Renal pelvis (tissue), 1 donor: ENCODE measurements at regions not wholly inside any gene's neighbourhood (a gene's known extent, or its start where the extent isn't known, plus 50 kb on each side); places are given as distances from the start of the nearest gene placed in this dataset.

Experiments
- DNase-seq: peaks from one replicate; pipeline ENCODE4 v3.0.0-alpha.2; 2013

- DNase-seq = no peak
Observed at GRCh38 chr17:54718286-54718685, 182.4 kb upstream of the TOM1L1 start.

DNA sequence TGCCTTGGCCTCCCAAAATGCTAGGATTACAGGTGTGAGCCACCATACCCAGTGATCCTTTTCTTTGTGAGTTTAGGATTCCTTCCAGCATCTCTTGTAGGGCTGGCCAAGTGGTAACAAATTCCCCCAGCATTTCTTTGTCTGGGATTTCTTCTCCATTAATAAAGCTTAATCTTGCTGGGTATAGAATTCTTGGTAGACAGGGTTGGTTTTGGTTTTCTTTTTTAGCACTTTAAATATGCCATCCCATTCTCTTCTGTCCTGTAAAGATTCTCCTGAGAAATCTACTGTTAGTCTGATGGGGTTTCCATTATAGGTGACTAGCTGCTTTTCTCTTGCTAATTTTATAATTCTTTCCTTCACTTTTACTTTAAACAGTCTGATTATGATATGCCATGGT lies 173.0 kb upstream of the TOM1L1 start:
- no peak for DNase-seq

DNA sequence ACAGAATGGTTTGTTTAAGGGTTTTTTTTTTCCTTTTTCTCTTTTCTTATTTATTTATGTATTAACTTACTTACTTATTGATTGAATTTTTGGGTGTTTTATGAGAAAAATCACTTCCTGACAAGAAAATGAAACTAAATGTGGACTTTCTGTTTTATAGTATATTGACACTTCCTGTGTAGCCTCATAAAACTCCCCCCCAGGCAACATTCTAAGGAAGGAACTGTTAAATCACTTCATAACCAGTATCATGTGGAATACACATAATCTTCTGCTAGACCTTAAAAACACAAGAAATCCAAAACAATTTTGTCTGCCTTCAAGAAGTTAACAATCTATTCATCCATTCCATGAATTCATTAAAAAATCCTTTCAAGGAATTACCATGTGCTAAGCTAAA lies 164.1 kb upstream of the TOM1L1 start:
- DNase-seq = no peak

- no peak for DNase-seq
Observed at GRCh38 chr17:54738496-54738895, 162.2 kb upstream of the TOM1L1 start.

DNA sequence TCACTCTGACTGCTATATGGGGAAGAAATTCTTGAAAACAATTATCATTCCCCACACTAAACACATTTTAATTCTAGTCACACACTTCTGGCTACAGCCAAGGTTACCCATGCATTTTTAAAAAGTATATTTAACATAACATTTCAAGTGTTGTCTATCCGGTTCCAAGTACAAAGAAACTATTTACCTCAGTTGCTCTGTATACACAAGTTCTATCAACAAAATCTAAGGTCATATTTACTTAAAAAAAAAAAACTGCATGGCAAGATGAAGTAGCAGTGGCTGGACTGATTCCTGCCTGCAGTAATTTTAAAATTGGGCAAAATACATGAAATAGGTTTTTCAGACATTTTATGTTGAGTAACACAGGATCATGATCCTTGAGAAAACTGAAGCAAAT lies 155.9 kb upstream of the TOM1L1 start:
- no peak for DNase-seq

DNA sequence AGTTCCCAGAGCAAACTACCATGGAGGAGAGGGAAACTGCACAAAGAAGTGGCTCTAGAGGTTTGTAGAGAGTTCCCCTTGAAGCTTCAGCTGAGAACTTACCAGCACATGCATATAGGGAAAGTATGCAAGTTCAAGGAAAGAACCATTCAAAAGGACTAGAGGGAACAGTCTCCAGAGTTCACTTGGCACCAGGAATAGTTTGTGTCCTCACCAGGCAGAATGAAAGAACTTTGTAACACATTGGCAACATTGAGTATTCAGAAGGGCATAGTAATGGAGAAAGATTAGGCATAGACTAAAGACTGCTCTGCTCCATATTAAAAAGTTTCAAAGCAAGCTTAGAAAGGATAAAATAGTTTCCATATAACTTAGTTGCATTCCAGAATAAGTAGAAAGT lies 155.4 kb upstream of the TOM1L1 start:
- DNase-seq = no peak

- no peak for DNase-seq
Observed at GRCh38 chr17:54745862-54746261, 154.8 kb upstream of the TOM1L1 start.

DNA sequence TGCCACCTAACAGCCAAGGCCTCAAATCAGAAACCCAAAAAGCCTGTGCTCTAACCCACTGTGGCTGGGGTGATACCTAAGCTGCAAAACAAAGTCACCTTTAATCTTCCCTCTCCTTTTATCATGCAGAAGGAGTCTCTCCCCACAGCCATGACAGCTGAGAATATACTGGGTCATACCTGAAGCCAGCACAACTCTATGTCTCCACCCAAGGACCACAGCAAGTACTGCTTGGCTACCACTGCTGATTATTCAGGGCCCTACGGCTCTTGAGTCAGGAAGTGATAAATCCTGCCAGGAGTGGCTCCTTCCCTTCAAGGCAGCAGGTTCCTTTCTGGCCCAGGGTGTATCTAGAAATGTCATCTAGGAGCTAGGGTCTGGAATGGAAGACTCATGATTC lies 151.5 kb upstream of the TOM1L1 start:
- no peak for DNase-seq

- no peak for DNase-seq
Observed at GRCh38 chr17:54754560-54754959, 146.1 kb upstream of the TOM1L1 start.

DNA sequence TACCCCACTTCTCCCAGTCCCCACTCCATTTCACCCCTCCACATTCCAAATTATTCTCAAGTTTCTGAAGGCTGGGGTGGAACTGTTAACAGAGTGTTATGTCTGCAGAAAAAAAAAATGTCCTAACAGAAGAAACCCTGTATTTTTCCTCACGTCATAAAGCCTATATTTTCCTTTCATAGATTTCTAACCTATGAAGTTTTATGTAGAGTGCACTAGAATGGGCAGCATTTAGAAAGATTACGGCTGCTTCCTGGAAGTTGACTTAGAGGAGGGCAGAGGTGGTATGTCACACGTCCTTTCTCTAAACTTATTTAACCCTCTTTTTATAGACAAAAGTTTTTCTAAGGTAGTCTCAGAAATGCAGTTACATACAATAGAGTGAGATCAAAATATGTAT lies 139.8 kb upstream of the TOM1L1 start:
- DNase-seq = no peak

DNA sequence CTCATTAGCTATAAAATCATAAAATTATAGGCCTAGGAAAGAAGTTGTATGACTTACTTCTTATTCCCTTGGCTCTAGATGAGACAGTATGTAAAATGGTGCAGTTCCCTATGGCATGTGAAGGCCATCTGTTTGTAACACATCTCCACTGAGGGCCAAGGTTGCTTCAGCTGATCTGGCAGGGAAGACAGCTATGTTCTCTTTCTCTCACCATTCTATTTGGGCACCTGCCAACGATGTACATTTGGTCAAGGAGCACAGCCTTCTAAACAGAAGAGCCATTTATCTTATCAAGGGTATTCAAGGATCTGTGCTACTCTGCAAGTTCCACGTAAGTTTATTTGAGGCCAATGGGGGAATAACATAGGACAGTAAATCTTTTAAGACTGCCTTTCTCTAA lies 129.8 kb upstream of the TOM1L1 start:
- no peak for DNase-seq

DNA sequence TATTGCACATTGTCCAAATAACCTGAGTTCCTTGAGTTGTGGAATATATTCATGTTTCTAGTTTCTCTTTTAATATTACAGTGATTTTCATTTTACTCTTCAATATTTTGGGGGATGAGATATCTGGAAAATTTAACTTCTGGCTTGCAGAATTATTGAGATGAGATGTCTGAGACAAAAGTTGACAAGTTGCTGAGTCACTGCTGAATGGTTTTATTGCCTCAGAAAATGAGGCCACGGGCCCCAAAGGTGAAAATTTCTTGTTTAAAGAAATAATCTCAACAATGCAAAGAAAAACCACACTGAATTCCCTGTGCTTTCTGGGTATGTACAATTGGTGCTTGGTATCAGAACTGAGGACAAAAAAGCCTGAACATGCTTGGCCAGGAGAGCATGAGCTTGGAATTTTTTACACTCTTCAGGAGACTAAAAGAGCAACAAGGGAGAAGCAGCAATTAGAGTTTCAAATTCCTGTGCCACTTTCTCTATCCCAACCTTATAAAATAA lies 129.2 kb upstream of the TOM1L1 start:
- DNase-seq = no peak

GRCh38 chr17:54780238-54780637 lies 120.4 kb upstream of the TOM1L1 start:
- no peak for DNase-seq

DNA sequence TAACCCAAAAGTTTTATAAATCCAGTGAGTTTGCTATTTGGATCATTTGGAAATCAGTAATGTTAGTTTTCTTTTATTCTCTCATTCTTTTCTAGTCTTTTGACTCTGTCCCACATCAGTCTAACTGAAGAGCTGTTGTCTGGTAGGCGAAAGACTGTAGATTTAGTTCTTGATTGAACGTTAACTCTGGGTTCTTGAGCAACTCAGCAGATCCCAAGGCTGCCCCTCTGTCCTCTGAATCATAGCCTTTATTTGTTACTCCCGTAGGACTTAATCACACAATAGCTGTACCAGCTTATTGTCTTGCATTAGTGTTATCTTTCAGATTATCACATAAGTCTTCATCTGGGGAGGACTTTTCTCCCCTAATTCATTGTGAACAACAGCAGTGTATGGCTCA lies 119.3 kb upstream of the TOM1L1 start:
- no peak for DNase-seq

DNA sequence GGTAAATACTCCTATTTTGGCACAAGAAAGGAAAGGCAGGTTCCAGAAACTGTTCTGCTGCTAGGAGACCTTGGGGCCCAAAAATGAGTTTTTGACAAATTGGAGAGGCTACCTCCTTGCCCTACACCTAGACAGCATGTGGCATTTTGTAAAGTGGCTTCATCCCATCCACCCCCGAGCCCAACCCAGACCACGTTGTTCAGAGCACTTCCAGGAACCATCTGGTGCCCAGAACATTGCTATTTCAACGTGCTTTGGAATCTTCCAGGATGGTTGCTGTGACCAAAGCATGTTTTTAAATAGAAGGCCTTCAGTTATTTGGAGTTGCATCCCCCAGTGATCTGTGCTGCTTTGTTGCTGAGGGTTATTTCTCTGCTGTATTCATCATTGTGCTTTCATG lies 116.3 kb upstream of the TOM1L1 start:
- no peak for DNase-seq

GRCh38 chr17:54785643-54786268 lies 114.9 kb upstream of the TOM1L1 start:
- no peak for DNase-seq

GRCh38 chr17:54789101-54789880 lies 111.4 kb upstream of the TOM1L1 start:
- DNase-seq = no peak

DNA sequence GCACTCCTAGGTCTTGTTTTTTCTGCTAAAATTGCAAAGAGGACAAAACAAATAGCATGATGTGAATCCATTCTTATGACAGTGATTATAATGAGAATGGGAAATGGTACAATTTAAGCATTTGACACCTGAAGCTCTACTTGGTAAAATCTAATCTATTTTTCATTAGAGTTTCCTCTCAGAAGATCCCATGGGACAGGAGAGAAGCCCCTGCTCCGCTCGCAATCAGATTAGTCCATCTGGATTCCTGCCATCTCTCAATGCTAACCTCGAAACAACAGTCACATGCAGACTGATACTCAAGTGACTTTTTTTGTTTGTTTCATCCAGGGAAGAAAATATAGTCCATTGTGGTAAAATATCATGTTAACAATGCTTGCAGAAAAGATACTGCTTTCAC lies 107.4 kb upstream of the TOM1L1 start:
- DNase-seq = no peak

GRCh38 chr17:54795046-54795445 lies 105.6 kb upstream of the TOM1L1 start:
- DNase-seq = no peak

- DNase-seq = no peak
Observed at GRCh38 chr17:54807331-54807730, 93.3 kb upstream of the TOM1L1 start.

DNA sequence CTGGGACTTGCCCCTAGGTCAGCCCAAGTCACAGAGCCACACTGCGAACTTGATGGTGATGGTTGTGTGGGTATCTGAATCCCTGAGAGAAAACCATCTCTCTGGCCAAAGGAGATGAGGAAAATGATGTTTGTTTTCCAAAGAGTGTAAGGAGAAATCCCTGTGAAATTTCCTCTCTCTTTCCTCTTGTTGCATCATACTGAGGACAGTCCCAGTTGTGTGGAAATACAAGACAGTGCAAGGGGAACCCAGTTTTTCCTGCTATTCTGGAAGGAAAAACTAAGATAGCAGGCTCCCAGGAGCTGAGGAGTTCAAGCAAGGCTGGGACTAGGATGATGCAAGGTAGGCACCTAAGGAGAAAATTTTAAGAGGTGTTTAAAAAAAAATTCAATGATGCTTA lies 86.8 kb upstream of the TOM1L1 start:
- no peak for DNase-seq

- DNase-seq = no peak
Observed at GRCh38 chr17:54814371-54814770, 86.3 kb upstream of the TOM1L1 start.

- no peak for DNase-seq
Observed at GRCh38 chr17:54834086-54834485, 66.6 kb upstream of the TOM1L1 start.

DNA sequence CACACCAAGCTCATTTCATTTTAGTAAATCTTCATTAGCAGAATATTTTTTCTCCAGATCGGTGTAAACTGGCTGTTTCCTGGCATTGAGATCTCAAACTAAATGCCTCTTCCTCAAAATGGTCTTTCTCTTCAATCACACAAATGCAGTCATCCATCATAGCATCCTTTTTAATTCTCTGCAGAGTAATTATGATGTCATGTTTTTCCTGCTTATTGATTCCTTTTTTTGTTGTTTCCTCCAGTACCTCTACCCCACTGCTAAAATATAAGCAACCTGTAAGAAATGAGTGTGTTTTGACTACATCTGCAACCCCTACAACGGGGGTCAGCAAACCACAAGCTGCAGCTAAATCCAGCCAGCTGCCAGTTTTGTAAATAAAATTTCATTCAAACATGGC lies 65.6 kb upstream of the TOM1L1 start:
- no peak for DNase-seq
